ENCODE measurements at regions not wholly inside any gene's neighbourhood (a gene's known extent, or its start where the extent isn't known, plus 50 kb on each side); places are given as distances from the start of the nearest gene placed in this dataset.

- TF ChIP-seq, protein P1, sequence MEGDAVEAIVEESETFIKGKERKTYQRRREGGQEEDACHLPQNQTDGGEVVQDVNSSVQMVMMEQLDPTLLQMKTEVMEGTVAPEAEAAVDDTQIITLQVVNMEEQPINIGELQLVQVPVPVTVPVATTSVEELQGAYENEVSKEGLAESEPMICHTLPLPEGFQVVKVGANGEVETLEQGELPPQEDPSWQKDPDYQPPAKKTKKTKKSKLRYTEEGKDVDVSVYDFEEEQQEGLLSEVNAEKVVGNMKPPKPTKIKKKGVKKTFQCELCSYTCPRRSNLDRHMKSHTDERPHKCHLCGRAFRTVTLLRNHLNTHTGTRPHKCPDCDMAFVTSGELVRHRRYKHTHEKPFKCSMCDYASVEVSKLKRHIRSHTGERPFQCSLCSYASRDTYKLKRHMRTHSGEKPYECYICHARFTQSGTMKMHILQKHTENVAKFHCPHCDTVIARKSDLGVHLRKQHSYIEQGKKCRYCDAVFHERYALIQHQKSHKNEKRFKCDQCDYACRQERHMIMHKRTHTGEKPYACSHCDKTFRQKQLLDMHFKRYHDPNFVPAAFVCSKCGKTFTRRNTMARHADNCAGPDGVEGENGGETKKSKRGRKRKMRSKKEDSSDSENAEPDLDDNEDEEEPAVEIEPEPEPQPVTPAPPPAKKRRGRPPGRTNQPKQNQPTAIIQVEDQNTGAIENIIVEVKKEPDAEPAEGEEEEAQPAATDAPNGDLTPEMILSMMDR (IDR thresholded peaks at IDR 0.05), result no peak
- TF ChIP-seq POLR2AphosphoS5 (IDR thresholded peaks at IDR 0.05), result no peak
- no peak for TF ChIP-seq POLR2A (IDR thresholded peaks at IDR 0.05)
- no peak for TF ChIP-seq EP300 (IDR thresholded peaks at IDR 0.05)
Measured at GRCh38 chr13:47126432-47126831, 229.6 kb upstream of the HTR2A start.

Data from sigmoid colon (tissue), 4 donors.